WTC11 (cell line): ENCODE measurements at regions not wholly inside any gene's neighbourhood (a gene's known extent, or its start where the extent isn't known, plus 50 kb on each side); places are given as distances from the start of the nearest gene placed in this dataset.
"Not testable (repeated sequence)": the region's sequence is repeated elsewhere in the genome, so short reads cannot be mapped to it uniquely, and the experiment has no call there.

Experiments used
- ATAC-seq: fragments of 200-7000 bp; cut with Tn5 transposase; 2 replicates; pipeline ENCODE4 v1.10.0; 2021; ENCODE audit warnings: mild to moderate bottlenecking, moderate library complexity
- CTCF ChIA-PET: fragments of 300-600 bp; sonication (Branson Sonifier 250); formaldehyde crosslinking; loops from one replicate; lab custom pipeline; 2021; ENCODE audit warnings: antibody characterized with exemption; lab: Charles Lee
- POLR2A ChIA-PET: fragments of 350-600 bp; sonication (Branson Sonifier 250); formaldehyde crosslinking; loops from one replicate; lab custom pipeline; 2021; ENCODE audit warnings: antibody characterized with exemption; lab: Charles Lee
- DNase-seq: peaks from one replicate; pipeline ENCODE4 v3.0.0; 2021; ENCODE audit warnings: low spot score
- H3K27ac Mint-ChIP-seq: 2 replicates; pipeline ENCODE4 v1.8.0; 2021; ENCODE audit warnings: mixed read lengths
- H3K27me3 Mint-ChIP-seq: 2 replicates; pipeline ENCODE4 v1.8.0; 2021; ENCODE audit warnings: low read depth, mild to moderate bottlenecking, moderate library complexity, mixed read lengths
- H3K36me3 Mint-ChIP-seq: 2 replicates; pipeline ENCODE4 v1.8.0; 2021; ENCODE audit warnings: mixed read lengths
- H3K4me1 Mint-ChIP-seq: 2 replicates; pipeline ENCODE4 v1.8.0; 2022; ENCODE audit warnings: mixed read lengths
- H3K4me3 Mint-ChIP-seq: 2 replicates; pipeline ENCODE4 v1.8.0; 2021; ENCODE audit warnings: mild to moderate bottlenecking, moderate library complexity, mixed read lengths
- H3K9me3 Mint-ChIP-seq: 2 replicates; pipeline ENCODE4 v1.8.0; 2021; ENCODE audit warnings: mixed read lengths
- ETV6 ChIP-seq: sonication (generic); formaldehyde crosslinking; IDR thresholded peaks from 2 replicates; pipeline ENCODE4 v1.8.1; 2022; ENCODE audit warnings: mild to moderate bottlenecking, missing genetic modification reagents
- FOXJ3 ChIP-seq: sonication (generic); formaldehyde crosslinking; IDR thresholded peaks from 2 replicates; pipeline ENCODE4 v1.9.0; 2021; ENCODE audit warnings: missing genetic modification reagents, mild to moderate bottlenecking, borderline replicate concordance
- OVOL2 ChIP-seq: fragments of 250-450 bp; sonication (Bioruptor Pico); IDR thresholded peaks from 2 replicates; pipeline ENCODE4 v1.9.0; 2021; ENCODE audit warnings: mild to moderate bottlenecking, borderline replicate concordance
- PRDM15 ChIP-seq: sonication (generic); formaldehyde crosslinking; IDR thresholded peaks from 2 replicates; pipeline ENCODE4 v1.8.0; 2022; ENCODE audit warnings: missing genetic modification reagents
- SMAD3 ChIP-seq: sonication (generic); formaldehyde crosslinking; IDR thresholded peaks from 2 replicates; pipeline ENCODE4 v1.8.0; 2022; ENCODE audit warnings: missing genetic modification reagents, mild to moderate bottlenecking, borderline replicate concordance
- SOX15 ChIP-seq: fragments of 250-450 bp; sonication (Bioruptor Pico); IDR thresholded peaks from 2 replicates; pipeline ENCODE4 v1.9.0; 2021; ENCODE audit warnings: mild to moderate bottlenecking
- ZNF121 ChIP-seq: sonication (generic); formaldehyde crosslinking; IDR thresholded peaks from 2 replicates; pipeline ENCODE4 v1.8.0; 2023; ENCODE audit warnings: missing genetic modification reagents
- ZNF281 ChIP-seq: sonication (generic); formaldehyde crosslinking; IDR thresholded peaks from 2 replicates; pipeline ENCODE4 v1.8.0; 2023; ENCODE audit warnings: mild to moderate bottlenecking, missing genetic modification reagents
- ZNF317 ChIP-seq: sonication (generic); formaldehyde crosslinking; IDR thresholded peaks from 2 replicates; pipeline ENCODE4 v1.8.1; 2023; ENCODE audit warnings: low read depth, mild to moderate bottlenecking, moderate library complexity, missing genetic modification reagents, borderline replicate concordance
- ZNF532 ChIP-seq: fragments of 250-450 bp; sonication (Bioruptor Pico); IDR thresholded peaks from 2 replicates; pipeline ENCODE4 v1.9.0; 2021; ENCODE audit warnings: mild to moderate bottlenecking, borderline replicate concordance
- TF ChIP-seq, protein P1 (sequence below): sonication (generic); formaldehyde crosslinking; IDR thresholded peaks from 2 replicates; pipeline ENCODE4 v1.8.1; 2023; ENCODE audit warnings: mild to moderate bottlenecking, moderate library complexity, missing genetic modification reagents

DNA sequence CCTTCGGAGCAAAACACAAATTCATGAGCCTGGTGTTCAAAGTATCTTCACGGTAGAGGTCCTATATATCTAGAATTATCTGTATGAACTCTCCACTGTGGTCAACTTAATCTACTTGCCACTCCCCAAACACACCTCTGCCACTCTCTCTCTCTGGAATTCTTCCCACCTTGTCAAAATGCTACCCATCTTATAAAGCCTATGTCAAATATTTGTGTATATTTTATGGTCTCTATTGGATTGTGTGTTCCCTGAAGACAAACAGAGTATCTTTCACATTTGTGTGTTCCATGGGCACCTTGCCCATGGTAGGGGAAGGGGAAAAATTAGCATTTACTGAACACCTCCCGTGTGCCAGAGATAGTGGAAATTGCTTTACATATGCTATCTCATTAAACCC is 83.2 kb upstream of the ATL2 start (continued):
- TF ChIP-seq PRDM15 (CRISPR knock-in tag) (no peak), ZNF281 (CRISPR knock-in tag) (no peak), SOX15 (CRISPR knock-in tag) (no peak), FOXJ3 (no peak), OVOL2 (no peak), SMAD3 (CRISPR knock-in tag) (no peak), ZNF317 (CRISPR knock-in tag) (no peak), ETV6 (CRISPR knock-in tag) (no peak), ZNF532 (CRISPR knock-in tag) (no peak)
- TF ChIP-seq, protein P1, sequence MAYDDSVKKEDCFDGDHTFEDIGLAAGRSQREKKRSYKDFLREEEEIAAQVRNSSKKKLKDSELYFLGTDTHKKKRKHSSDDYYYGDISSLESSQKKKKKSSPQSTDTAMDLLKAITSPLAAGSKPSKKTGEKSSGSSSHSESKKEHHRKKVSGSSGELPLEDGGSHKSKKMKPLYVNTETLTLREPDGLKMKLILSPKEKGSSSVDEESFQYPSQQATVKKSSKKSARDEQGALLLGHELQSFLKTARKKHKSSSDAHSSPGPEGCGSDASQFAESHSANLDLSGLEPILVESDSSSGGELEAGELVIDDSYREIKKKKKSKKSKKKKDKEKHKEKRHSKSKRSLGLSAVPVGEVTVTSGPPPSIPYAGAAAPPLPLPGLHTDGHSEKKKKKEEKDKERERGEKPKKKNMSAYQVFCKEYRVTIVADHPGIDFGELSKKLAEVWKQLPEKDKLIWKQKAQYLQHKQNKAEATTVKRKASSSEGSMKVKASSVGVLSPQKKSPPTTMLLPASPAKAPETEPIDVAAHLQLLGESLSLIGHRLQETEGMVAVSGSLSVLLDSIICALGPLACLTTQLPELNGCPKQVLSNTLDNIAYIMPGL (CRISPR knock-in tag), result no peak

- no peak for ATAC-seq
- Mint-ChIP-seq H3K9me3 (no peaks in the 10 kb centered on the region), H3K36me3 (no peaks in the 10 kb centered on the region), H3K27ac (no peak overlapping the region), H3K4me1 (peaks cover 13% of the 10 kb centered on the region), H3K4me3 (no peak overlapping the region), H3K27me3 (peaks cover under 1% of the 10 kb centered on the region; the same call in 1 of the 2 replicates)
- no peak for DNase-seq
- ChIA-PET POLR2A (no interaction called here), CTCF (interaction anchor here (0.6 kb wide), 1 partner anchor 909 kb away, joined by 3 read pairs; no protein-coding TSS in a partner anchor)
- no peak for TF ChIP-seq ZNF121 (CRISPR knock-in tag)
- TF ChIP-seq, protein P1 (CRISPR knock-in tag), result no peak
These were observed 77.0 kb upstream of the ATL2 start for GRCh38 chr2:38454081-38454480.

- H3K4me3 Mint-ChIP-seq, POLR2A ChIA-PET, H3K36me3 Mint-ChIP-seq, DNase-seq, H3K27ac Mint-ChIP-seq, H3K9me3 Mint-ChIP-seq, ATAC-seq: not testable (repeated sequence)
- Mint-ChIP-seq H3K4me1 (peaks cover 19% of the 10 kb centered on the region), H3K27me3 (peaks cover 11% of the 10 kb centered on the region)
- CTCF ChIA-PET, result interaction anchor here (0.7 to 1.3 kb wide), 2 partner anchors 14 to 299 kb away, joined by 3 to 4 read pairs; partner anchors contain the start of gene SRSF7
These were observed 74.7 kb upstream of the ATL2 start for GRCh38 chr2:38451778-38452177.
